ENCODE measurements at regions not wholly inside any gene's neighbourhood (a gene's known extent, or its start where the extent isn't known, plus 50 kb on each side); places are given as distances from the start of the nearest gene placed in this dataset.

GRCh38 chr7:15798081-15798480 lies 111.6 kb upstream of the MEOX2 start:
- ChIA-PET POLR2A (ENCODE audit: low non-redundant PET) (no interaction called here), CTCF (no interaction called here)
- DNase-seq (ENCODE audit: low spot score), result no peak
- H3K27ac ChIP-seq, result no peak overlapping the region
- no peak for TF ChIP-seq CTCF (conservative IDR thresholded peaks at IDR 0.05; ENCODE audit: low read depth)

DNA sequence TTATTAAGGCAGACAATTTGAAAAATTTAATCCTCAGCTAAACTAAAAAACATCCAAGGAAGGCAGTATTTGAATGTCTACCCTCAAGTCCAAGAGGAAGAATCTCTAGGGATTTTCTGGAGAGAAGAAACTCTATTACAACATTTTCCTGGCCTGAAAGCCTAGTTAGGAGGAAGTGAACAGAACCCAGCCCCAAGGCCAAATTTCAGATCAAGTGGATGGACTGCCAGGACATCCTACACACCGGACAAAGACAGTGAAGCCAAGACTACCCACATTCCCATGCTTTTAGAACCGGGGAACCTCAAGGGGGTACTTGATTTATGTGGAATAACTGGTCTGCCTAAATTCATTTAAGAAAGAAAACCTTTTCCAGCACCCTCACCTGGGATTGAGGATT lies 108.9 kb upstream of the MEOX2 start:
- H3K27ac ChIP-seq, result no peak overlapping the region
- POLR2A ChIA-PET (ENCODE audit: low non-redundant PET), result no interaction called here
- no peak for DNase-seq (ENCODE audit: low spot score)
- no peak for TF ChIP-seq CTCF (conservative IDR thresholded peaks at IDR 0.05; ENCODE audit: low read depth)
- CTCF ChIA-PET, result no interaction called here

DNA sequence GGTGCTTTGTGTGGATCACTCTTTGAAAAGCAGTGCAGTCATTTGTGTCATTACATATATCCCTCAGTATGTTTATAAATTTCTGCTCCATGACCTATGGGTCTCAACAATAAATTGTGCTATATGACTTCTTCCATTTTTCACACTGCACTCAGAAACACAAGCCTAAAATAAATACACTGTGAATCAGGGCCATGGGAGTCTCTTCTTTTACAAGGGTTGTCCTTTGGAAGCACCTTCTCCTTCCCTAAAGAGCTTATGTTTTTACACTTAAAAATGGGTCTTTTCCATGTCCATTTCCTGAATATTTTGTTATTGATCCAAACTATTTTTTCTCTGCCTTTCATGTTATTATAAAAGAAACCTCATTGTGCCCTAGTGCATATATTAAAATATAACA lies 108.3 kb upstream of the MEOX2 start:
- no peak for DNase-seq (ENCODE audit: low spot score)
- CTCF ChIA-PET, result no interaction called here
- no peak for TF ChIP-seq CTCF (conservative IDR thresholded peaks at IDR 0.05; ENCODE audit: low read depth)
- H3K27ac ChIP-seq, result no peak overlapping the region
- POLR2A ChIA-PET (ENCODE audit: low non-redundant PET), result no interaction called here

- no peak overlapping the region for H3K27ac ChIP-seq
- CTCF ChIA-PET, result interaction anchor here (0.6 kb wide), 1 partner anchor 221 kb away, joined by 3 read pairs; no protein-coding TSS in a partner anchor
- POLR2A ChIA-PET (ENCODE audit: low non-redundant PET), result no interaction called here
- TF ChIP-seq CTCF (conservative IDR thresholded peaks at IDR 0.05; ENCODE audit: low read depth), result no peak
- no peak for DNase-seq (ENCODE audit: low spot score)
These were observed 98.2 kb upstream of the MEOX2 start for GRCh38 chr7:15784694-15785030.

DNA sequence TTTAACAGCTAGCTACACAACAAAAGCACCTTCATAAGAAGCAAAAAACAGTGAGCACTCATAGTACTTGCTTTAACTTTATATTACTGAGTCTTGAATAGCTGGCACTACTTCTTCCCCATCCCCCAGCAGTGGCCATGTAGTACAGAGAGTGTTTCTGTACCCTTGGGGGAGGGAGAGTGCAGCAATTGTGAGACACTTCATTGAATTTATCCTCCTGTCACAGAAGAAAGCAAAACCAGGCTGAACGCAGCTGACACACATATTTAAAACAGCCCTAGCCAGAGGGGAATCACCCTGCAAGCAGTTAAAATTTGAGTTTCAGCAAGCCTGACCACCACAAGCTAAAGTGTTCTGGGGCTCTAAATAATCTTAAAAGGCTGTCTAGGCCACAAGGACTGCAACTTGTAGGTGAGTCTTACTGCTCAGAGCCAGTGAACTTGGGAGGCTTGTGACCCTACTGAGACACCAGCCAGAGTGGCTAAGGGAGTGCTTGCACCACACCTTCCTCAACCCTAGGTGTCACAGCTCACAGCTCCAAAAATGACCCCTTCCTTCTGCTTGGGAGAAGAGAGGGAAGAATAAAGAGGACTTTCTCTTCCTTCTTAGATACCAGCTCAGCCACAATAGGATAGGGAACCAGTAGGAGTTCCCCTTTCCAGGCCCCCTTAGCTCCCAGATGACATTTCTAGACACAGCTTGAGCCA lies 97.7 kb upstream of the MEOX2 start:
- ChIA-PET CTCF (no interaction called here), POLR2A (ENCODE audit: low non-redundant PET) (no interaction called here)
- no peak for DNase-seq (ENCODE audit: low spot score)
- TF ChIP-seq CTCF (conservative IDR thresholded peaks at IDR 0.05; ENCODE audit: low read depth), result no peak
- H3K27ac ChIP-seq, result no peak overlapping the region

- no peak for TF ChIP-seq CTCF (conservative IDR thresholded peaks at IDR 0.05; ENCODE audit: low read depth)
- H3K27ac ChIP-seq, result no peak overlapping the region
- ChIA-PET CTCF (no interaction called here), POLR2A (ENCODE audit: low non-redundant PET) (no interaction called here)
- no peak for DNase-seq (ENCODE audit: low spot score)
These were observed 96.2 kb upstream of the MEOX2 start for GRCh38 chr7:15782656-15783055.

DNA sequence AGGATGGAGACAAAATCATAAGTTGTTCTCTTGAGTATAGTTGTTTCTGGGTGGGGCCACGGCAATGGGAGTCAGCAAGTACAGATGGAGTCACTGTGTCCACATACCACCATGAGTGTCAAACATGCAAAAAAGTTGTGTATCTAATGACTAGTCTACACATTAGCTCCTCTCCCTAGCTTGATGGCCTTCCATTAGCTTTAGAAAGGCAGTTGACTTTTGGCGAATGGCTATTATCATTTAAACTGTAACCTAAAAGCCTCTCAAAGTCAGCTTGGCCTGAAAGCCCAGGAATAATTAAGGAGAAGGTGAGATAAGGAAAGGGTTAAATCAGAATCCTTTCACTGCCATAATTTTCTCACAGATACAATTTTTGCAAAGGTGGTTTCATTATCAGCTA lies 95.5 kb upstream of the MEOX2 start:
- POLR2A ChIA-PET (ENCODE audit: low non-redundant PET), result no interaction called here
- DNase-seq (ENCODE audit: low spot score), result no peak
- no peak overlapping the region for H3K27ac ChIP-seq
- TF ChIP-seq CTCF (conservative IDR thresholded peaks at IDR 0.05; ENCODE audit: low read depth), result no peak
- CTCF ChIA-PET, result no interaction called here
